Vagina (tissue), 2 donors: ENCODE measurements at regions not wholly inside any gene's neighbourhood (a gene's known extent, or its start where the extent isn't known, plus 50 kb on each side); places are given as distances from the start of the nearest gene placed in this dataset.

Experiments
- CTCF ChIP-seq, 3 experiments: fragments of 450-650 bp in 2 of 3; fragments of 200-600 bp in 1 of 3; sonication (generic) in 1 of 3; IDR thresholded peaks; one replicate each; pipeline ENCODE4 v1.5.1; 2017 to 2019; ENCODE audit warnings: antibody characterized with exemption in 3 of 3, mild to moderate bottlenecking in 2 of 3, moderate library complexity in 2 of 3
- POLR2A ChIP-seq, 2 donors: fragments of 450-650 bp; IDR thresholded peaks; one replicate each; pipeline ENCODE4 v1.6.1; 2017; ENCODE audit warnings: antibody characterized with exemption in 2 of 2, mild to moderate bottlenecking in 2 of 2, moderate library complexity in 2 of 2
- POLR2AphosphoS5 ChIP-seq, 2 donors: sonication (generic); formaldehyde crosslinking; IDR thresholded peaks; one replicate each; pipeline ENCODE4 v1.9.0; 2017; ENCODE audit warnings: antibody characterized with exemption in 2 of 2, mild to moderate bottlenecking in 2 of 2, low read depth in 1 of 2; ENCODE audit not compliant: insufficient read depth in 1 of 2

DNA sequence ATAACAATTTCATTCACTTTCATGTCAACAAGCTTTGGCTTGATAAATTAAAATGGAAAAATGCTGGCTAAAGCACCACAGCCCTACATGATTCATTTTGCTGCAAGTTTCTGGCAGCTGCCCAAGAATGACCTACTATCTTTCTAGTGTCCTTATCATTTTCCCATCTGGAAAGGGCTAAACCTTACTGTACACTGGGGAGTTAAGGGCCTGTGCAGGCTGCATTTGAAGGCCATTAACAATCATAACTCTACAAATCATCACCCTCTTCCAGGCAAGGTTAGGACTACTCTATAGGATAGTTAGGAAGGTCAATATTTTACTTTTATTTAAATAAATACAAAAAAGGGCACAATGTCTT lies 579.7 kb upstream of the ZNF608 start:
- no peak for TF ChIP-seq CTCF (IDR thresholded peaks at IDR 0.05)
- TF ChIP-seq POLR2A (IDR thresholded peaks at IDR 0.05), result no peak
- no peak for TF ChIP-seq POLR2AphosphoS5 (IDR thresholded peaks at IDR 0.05; ENCODE audit: insufficient read depth in 1 of 2, low read depth in 1 of 2)
